CD4-positive, alpha-beta memory T cell (primary cell): ENCODE measurements at regions not wholly inside any gene's neighbourhood (a gene's known extent, or its start where the extent isn't known, plus 50 kb on each side); places are given as distances from the start of the nearest gene placed in this dataset.

Source experiments
- CTCF ChIA-PET: fragments of 350-600 bp; sonication (Branson Sonifier 250); formaldehyde crosslinking; loops from one replicate; lab custom pipeline; 2021; ENCODE audit warnings: inconsistent platforms; ENCODE audit not compliant: partially characterized antibody; lab: Charles Lee
- POLR2A ChIA-PET: fragments of 350-600 bp; sonication (Branson Sonifier 250); formaldehyde crosslinking; loops from one replicate; lab custom pipeline; 2021; ENCODE audit not compliant: partially characterized antibody; lab: Charles Lee
- DNase-seq, 5 donors: peaks; one replicate each; pipeline versions ENCODE4 v3.0.0 to v3.0.0-alpha.2; 2020 to 2022; ENCODE audit warnings: mixed read lengths in 1 of 5
- H3K27ac ChIP-seq: one replicate; pipeline ENCODE4 v1.7.0; 2013; ENCODE audit warnings: low read depth, low read length
- H3K27me3 ChIP-seq: 2 replicates; pipeline ENCODE4 v1.7.0; 2013; ENCODE audit warnings: mild to moderate bottlenecking, low read length, moderate library complexity; ENCODE audit not compliant: insufficient read depth
- H3K36me3 ChIP-seq: 2 replicates; pipeline ENCODE4 v1.7.0; 2013; ENCODE audit warnings: mild to moderate bottlenecking, low read length, moderate library complexity; ENCODE audit not compliant: insufficient read depth
- H3K4me1 ChIP-seq: 2 replicates; pipeline ENCODE4 v1.7.0; 2013; ENCODE audit warnings: mild to moderate bottlenecking, low read length, moderate library complexity; ENCODE audit not compliant: insufficient read depth
- H3K4me3 ChIP-seq, 2 donors: one replicate each; pipeline ENCODE4 v1.7.0; 2013; ENCODE audit warnings: low read length in 2 of 2, mild to moderate bottlenecking in 1 of 2
- H3K9me3 ChIP-seq, 2 donors: one replicate each; pipeline ENCODE4 v1.7.0; 2013; ENCODE audit warnings: low read length in 2 of 2, control low read depth in 1 of 2; ENCODE audit not compliant: control insufficient read depth in 1 of 2
- H3K27ac Mint-ChIP-seq, 7 donors: one replicate each; pipeline ENCODE4 v1.8.0; 2020 to 2021; ENCODE audit warnings: mixed read lengths in 7 of 7, mild to moderate bottlenecking in 6 of 7, inconsistent platforms in 3 of 7, moderate library complexity in 3 of 7
- H3K27me3 Mint-ChIP-seq, 2 donors: one replicate each; pipeline ENCODE4 v1.8.0; 2020 to 2021; ENCODE audit warnings: mixed read lengths in 2 of 2
- H3K36me3 Mint-ChIP-seq, 2 donors: one replicate each; pipeline ENCODE4 v1.8.0; 2020 to 2021; ENCODE audit warnings: mixed read lengths in 2 of 2, inconsistent platforms in 1 of 2, mild to moderate bottlenecking in 1 of 2
- H3K4me1 Mint-ChIP-seq, 4 donors: one replicate each; pipeline ENCODE4 v1.8.0; 2020 to 2021; ENCODE audit warnings: mixed read lengths in 4 of 4, mild to moderate bottlenecking in 1 of 4
- H3K4me3 Mint-ChIP-seq, 8 donors: one replicate each; pipeline ENCODE4 v1.8.0; 2020 to 2021; ENCODE audit warnings: mixed read lengths in 8 of 8, mild to moderate bottlenecking in 7 of 8, moderate library complexity in 6 of 8, inconsistent platforms in 3 of 8
- H3K9me3 Mint-ChIP-seq, 8 donors: one replicate each; pipeline ENCODE4 v1.8.0; 2020 to 2021; ENCODE audit warnings: mixed read lengths in 8 of 8, mild to moderate bottlenecking in 5 of 8, inconsistent platforms in 3 of 8, moderate library complexity in 1 of 8
- intact Hi-C: fragments of 100-400 bp; cut with micrococcal nuclease; formaldehyde crosslinking; loops from one replicate; pipeline ENCODE4 v1.15.1; 2023

GRCh38 chr6:154578004-154578559 is 67.6 kb upstream of the CNKSR3 start:
- no peak overlapping the region for H3K4me3 Mint-ChIP-seq
- CTCF ChIA-PET = no interaction called here
- Histone ChIP-seq H3K27me3 (no peaks in the 10 kb centered on the region), H3K36me3 (no peaks in the 10 kb centered on the region), H3K4me1 (no peaks in the 10 kb centered on the region), H3K9me3 (no peaks in the 10 kb centered on the region), H3K27ac (no peak overlapping the region), H3K4me3 (no peak overlapping the region)
- H3K4me1 Mint-ChIP-seq = no peaks in the 10 kb centered on the region
- POLR2A ChIA-PET = no interaction called here
- H3K9me3 Mint-ChIP-seq = peaks cover 0 to 9% (median 7%) of the 10 kb centered on the region in 8 donors
- no peaks in the 10 kb centered on the region for H3K36me3 Mint-ChIP-seq
- DNase-seq = no peak
- no peak overlapping the region for H3K27ac Mint-ChIP-seq
- intact Hi-C loops = no loop called here
- H3K27me3 Mint-ChIP-seq = peaks cover 0 to 1% of the 10 kb centered on the region in 2 donors

DNA sequence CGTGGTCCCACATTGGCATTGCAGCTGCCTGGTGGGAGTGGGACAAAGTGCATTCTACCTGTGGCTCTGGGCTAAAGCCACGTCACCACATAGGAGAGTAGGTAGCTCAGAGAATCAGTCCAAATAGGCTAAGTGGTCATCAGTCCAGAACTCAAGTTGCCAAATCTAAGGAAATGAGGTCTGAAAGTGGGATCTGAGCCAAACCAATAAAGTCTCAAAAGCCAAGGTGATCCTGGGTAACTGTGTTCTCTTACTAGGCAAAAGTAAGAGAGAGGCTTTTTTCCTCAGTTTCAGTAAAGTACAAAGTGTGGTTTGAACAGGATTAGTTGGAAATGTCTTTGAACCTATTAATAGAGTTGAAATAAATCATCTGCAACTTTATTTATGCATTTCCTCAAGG is 68.6 kb upstream of the CNKSR3 start:
- peaks cover 0 to 1% of the 10 kb centered on the region in 2 donors for H3K27me3 Mint-ChIP-seq
- DNase-seq = no peak
- peaks cover 0 to 9% (median 7%) of the 10 kb centered on the region in 8 donors for H3K9me3 Mint-ChIP-seq
- POLR2A ChIA-PET = no interaction called here
- H3K27ac Mint-ChIP-seq = no peak overlapping the region
- Histone ChIP-seq H3K27ac (no peak overlapping the region), H3K4me1 (no peaks in the 10 kb centered on the region), H3K9me3 (no peaks in the 10 kb centered on the region), H3K27me3 (no peaks in the 10 kb centered on the region), H3K36me3 (no peaks in the 10 kb centered on the region), H3K4me3 (no peak overlapping the region)
- no peaks in the 10 kb centered on the region for H3K4me1 Mint-ChIP-seq
- intact Hi-C loops = no loop called here
- no peak overlapping the region for H3K4me3 Mint-ChIP-seq
- CTCF ChIA-PET = no interaction called here
- no peaks in the 10 kb centered on the region for H3K36me3 Mint-ChIP-seq

DNA sequence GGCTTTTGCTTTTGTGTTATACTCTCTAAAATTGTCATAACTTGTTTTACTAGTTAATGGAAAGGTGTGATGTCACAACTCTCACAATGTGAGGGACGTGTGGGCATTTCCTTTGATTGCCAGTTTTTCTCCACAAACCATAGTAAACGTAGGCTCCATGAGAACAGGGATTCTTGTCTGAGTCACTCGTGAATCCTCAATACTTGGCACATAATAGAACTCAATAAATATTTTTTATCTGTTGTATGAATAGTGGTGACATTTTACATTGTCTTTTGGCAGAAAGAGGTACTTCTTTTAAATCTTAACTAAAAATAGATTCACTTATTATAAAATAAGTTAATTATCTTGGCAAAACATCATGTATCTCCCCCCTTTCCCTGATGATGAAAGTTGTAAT is 69.0 kb upstream of the CNKSR3 start:
- Mint-ChIP-seq H3K36me3 (no peaks in the 10 kb centered on the region), H3K27ac (no peak overlapping the region), H3K9me3 (peaks cover 0 to 9% (median 7%) of the 10 kb centered on the region in 8 donors), H3K27me3 (peaks cover 0 to 1% of the 10 kb centered on the region in 2 donors), H3K4me1 (no peaks in the 10 kb centered on the region), H3K4me3 (no peak overlapping the region)
- Histone ChIP-seq H3K27me3 (no peaks in the 10 kb centered on the region), H3K27ac (no peak overlapping the region), H3K4me3 (no peak overlapping the region), H3K36me3 (no peaks in the 10 kb centered on the region), H3K4me1 (no peaks in the 10 kb centered on the region), H3K9me3 (no peaks in the 10 kb centered on the region)
- ChIA-PET POLR2A (no interaction called here), CTCF (no interaction called here)
- no peak for DNase-seq
- intact Hi-C loops = no loop called here

- DNase-seq = no peak
- ChIA-PET CTCF (no interaction called here), POLR2A (no interaction called here)
- Mint-ChIP-seq H3K36me3 (no peaks in the 10 kb centered on the region), H3K27me3 (peaks cover 0 to 1% of the 10 kb centered on the region in 2 donors), H3K27ac (no peak overlapping the region), H3K9me3 (peaks cover 0 to 9% (median 7%) of the 10 kb centered on the region in 8 donors), H3K4me3 (no peak overlapping the region), H3K4me1 (no peaks in the 10 kb centered on the region)
- Histone ChIP-seq H3K36me3 (no peaks in the 10 kb centered on the region), H3K27me3 (no peaks in the 10 kb centered on the region), H3K27ac (no peak overlapping the region), H3K9me3 (no peaks in the 10 kb centered on the region), H3K4me3 (no peak overlapping the region), H3K4me1 (no peaks in the 10 kb centered on the region)
- intact Hi-C loops = no loop called here
Observed at GRCh38 chr6:154580397-154581135, 70.1 kb upstream of the CNKSR3 start.

- DNase-seq = no peak
- Histone ChIP-seq H3K27me3 (no peaks in the 10 kb centered on the region), H3K27ac (no peak overlapping the region), H3K36me3 (no peaks in the 10 kb centered on the region), H3K9me3 (no peaks in the 10 kb centered on the region), H3K4me3 (no peak overlapping the region), H3K4me1 (no peaks in the 10 kb centered on the region)
- Mint-ChIP-seq H3K27ac (no peak overlapping the region), H3K36me3 (no peaks in the 10 kb centered on the region), H3K9me3 (peaks cover 0 to 9% (median 7%) of the 10 kb centered on the region in 8 donors), H3K27me3 (peaks cover 1 to 5% of the 10 kb centered on the region in 2 donors), H3K4me1 (no peaks in the 10 kb centered on the region), H3K4me3 (no peak overlapping the region)
- POLR2A ChIA-PET = no interaction called here
- CTCF ChIA-PET = no interaction called here
- intact Hi-C loops = no loop called here
Observed at GRCh38 chr6:154582696-154583095, 72.2 kb upstream of the CNKSR3 start.

DNA sequence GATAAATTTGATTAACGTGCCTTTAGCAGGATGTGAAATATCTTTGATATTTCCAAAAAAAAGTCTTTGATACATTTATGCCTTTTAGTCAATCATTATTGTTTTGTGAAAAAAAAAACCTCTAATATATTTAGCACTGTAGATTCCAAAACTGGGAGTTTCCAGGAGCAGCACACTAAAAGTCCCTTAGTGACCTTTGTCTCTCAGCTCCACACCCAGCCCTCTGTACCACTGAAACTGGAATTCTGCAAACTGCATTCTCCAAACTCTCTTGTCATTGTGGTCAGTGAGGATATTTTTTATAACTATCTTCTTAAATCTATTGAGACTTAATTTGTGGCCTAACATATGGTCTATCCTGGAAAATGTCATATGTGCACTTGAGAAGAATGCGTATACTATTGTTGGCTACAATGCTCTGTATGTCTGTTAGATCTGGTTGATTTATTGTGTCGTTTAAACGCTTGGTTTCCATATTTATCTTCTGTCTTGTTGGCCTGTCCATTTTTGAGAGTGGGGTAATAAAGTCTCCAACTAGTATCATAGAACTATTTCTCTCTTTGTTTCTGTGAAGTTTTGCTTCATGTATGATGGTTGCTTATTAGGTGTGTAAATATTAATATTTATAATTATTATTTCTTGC is 73.2 kb upstream of the CNKSR3 start:
- ChIA-PET CTCF (no interaction called here), POLR2A (no interaction called here)
- H3K4me3 ChIP-seq = no peak overlapping the region
- H3K9me3 ChIP-seq = no peaks in the 10 kb centered on the region
- H3K27me3 Mint-ChIP-seq = peaks cover 1 to 5% of the 10 kb centered on the region in 2 donors
- H3K4me1 ChIP-seq = no peaks in the 10 kb centered on the region
- no peaks in the 10 kb centered on the region for H3K4me1 Mint-ChIP-seq
- H3K27ac Mint-ChIP-seq = no peak overlapping the region
- no peak overlapping the region for H3K4me3 Mint-ChIP-seq
- no peaks in the 10 kb centered on the region for H3K36me3 Mint-ChIP-seq
- peaks cover 0 to 9% (median 6%) of the 10 kb centered on the region in 8 donors for H3K9me3 Mint-ChIP-seq
- H3K27me3 ChIP-seq = no peaks in the 10 kb centered on the region
- H3K36me3 ChIP-seq = no peaks in the 10 kb centered on the region
- no peak overlapping the region for H3K27ac ChIP-seq
- DNase-seq = no peak
- intact Hi-C loops = no loop called here

DNA sequence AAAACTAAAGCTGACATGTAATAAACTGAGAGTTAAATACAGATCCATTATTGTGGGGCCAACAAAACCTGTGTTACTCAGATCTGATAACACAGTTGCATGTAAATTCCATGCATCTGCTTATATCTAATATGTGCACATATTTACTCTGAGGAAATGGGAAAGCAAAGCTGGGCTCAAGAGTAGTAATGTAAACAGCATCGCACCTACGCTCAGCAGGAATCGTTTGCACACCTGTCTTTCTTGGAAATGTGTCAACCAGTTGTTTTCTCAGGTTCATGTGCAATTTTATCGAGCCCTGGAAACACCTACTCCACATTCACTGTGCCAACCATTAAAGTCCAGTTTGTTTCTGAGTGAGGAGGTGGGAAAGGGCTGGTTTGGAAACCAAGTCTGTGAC is 80.3 kb upstream of the CNKSR3 start:
- H3K4me1 ChIP-seq = no peaks in the 10 kb centered on the region
- CTCF ChIA-PET = no interaction called here
- H3K4me3 ChIP-seq = no peak overlapping the region
- Mint-ChIP-seq H3K4me1 (no peaks in the 10 kb centered on the region), H3K9me3 (no peaks in the 10 kb centered on the region), H3K27me3 (peaks cover 0 to 5% of the 10 kb centered on the region in 2 donors), H3K36me3 (no peaks in the 10 kb centered on the region), H3K4me3 (no peak overlapping the region), H3K27ac (no peak overlapping the region)
- intact Hi-C loops = no loop called here
- H3K36me3 ChIP-seq = no peaks in the 10 kb centered on the region
- DNase-seq = no peak
- no peaks in the 10 kb centered on the region for H3K27me3 ChIP-seq
- H3K9me3 ChIP-seq = no peaks in the 10 kb centered on the region
- H3K27ac ChIP-seq = no peak overlapping the region
- POLR2A ChIA-PET = no interaction called here
